GM18867 (cell line): ENCODE measurements at regions not wholly inside any gene's neighbourhood (a gene's known extent, or its start where the extent isn't known, plus 50 kb on each side); places are given as distances from the start of the nearest gene placed in this dataset.
"Not testable (repeated sequence)": the region's sequence is repeated elsewhere in the genome, so short reads cannot be mapped to it uniquely, and the experiment has no call there.

Experiments
- ATAC-seq: cut with Tn5 transposase; IDR thresholded peaks from one replicate; pipeline ENCODE4 v1.9.1; 2021; ENCODE audit warnings: mild to moderate bottlenecking, moderate library complexity; ENCODE audit not compliant: unreplicated experiment

- not testable (repeated sequence) for ATAC-seq
Observed at GRCh38 chr1:178674559-178674958, 50.5 kb upstream of the RALGPS2 start.
